Activated CD4-positive, alpha-beta T cell treated with anti-CD3 and anti-CD28 coated beads for 24 hours (primary cell): ENCODE measurements at regions not wholly inside any gene's neighbourhood (a gene's known extent, or its start where the extent isn't known, plus 50 kb on each side); places are given as distances from the start of the nearest gene placed in this dataset.
"Not testable (repeated sequence)": the region's sequence is repeated elsewhere in the genome, so short reads cannot be mapped to it uniquely, and the experiment has no call there.

ENCODE experiments used
- DNase-seq, 2 donors: peaks; one replicate each; pipeline ENCODE4 v3.0.0-alpha.2; 2020; ENCODE audit warnings: low read depth in 2 of 2

GRCh38 chr1:229920683-229921082, 146.4 kb upstream of the GALNT2 start:
- DNase-seq: no peak

- no peak for DNase-seq
Observed at GRCh38 chr1:229922249-229922648, 144.8 kb upstream of the GALNT2 start.

- no peak for DNase-seq
Observed at GRCh38 chr1:229924639-229925038, 142.4 kb upstream of the GALNT2 start.

GRCh38 chr1:229928767-229929166, 138.3 kb upstream of the GALNT2 start:
- no peak for DNase-seq

GRCh38 chr1:229931751-229932150, 135.3 kb upstream of the GALNT2 start:
- not testable (repeated sequence) for DNase-seq

- not testable (repeated sequence) for DNase-seq
Observed at GRCh38 chr1:229935157-229935556, 131.9 kb upstream of the GALNT2 start.

- DNase-seq: no peak
Observed at GRCh38 chr1:229938551-229938950, 128.5 kb upstream of the GALNT2 start.

GRCh38 chr1:229940684-229941083, 126.4 kb upstream of the GALNT2 start:
- no peak for DNase-seq

GRCh38 chr1:229941160-229941559, 125.9 kb upstream of the GALNT2 start:
- no peak for DNase-seq

GRCh38 chr1:229941831-229942230, 125.2 kb upstream of the GALNT2 start:
- DNase-seq: no peak

- no peak for DNase-seq
Observed at GRCh38 chr1:229942501-229942900, 124.5 kb upstream of the GALNT2 start.

- no peak for DNase-seq
Observed at GRCh38 chr1:229943148-229943714, 123.8 kb upstream of the GALNT2 start.

- DNase-seq: no peak
Observed at GRCh38 chr1:229943988-229944743, 122.9 kb upstream of the GALNT2 start.

- no peak for DNase-seq
Observed at GRCh38 chr1:229945795-229946194, 121.2 kb upstream of the GALNT2 start.

GRCh38 chr1:229947968-229948367, 119.1 kb upstream of the GALNT2 start:
- DNase-seq: no peak

GRCh38 chr1:229948438-229948837, 118.6 kb upstream of the GALNT2 start:
- no peak for DNase-seq

- DNase-seq: no peak
Observed at GRCh38 chr1:229949500-229949899, 117.5 kb upstream of the GALNT2 start.

GRCh38 chr1:229950020-229950419, 117.0 kb upstream of the GALNT2 start:
- DNase-seq: no peak

- no peak for DNase-seq
Observed at GRCh38 chr1:229950908-229951307, 116.1 kb upstream of the GALNT2 start.

GRCh38 chr1:229951856-229952534, 115.0 kb upstream of the GALNT2 start:
- DNase-seq: no peak

- DNase-seq: no peak
Observed at GRCh38 chr1:229952670-229953520, 114.1 kb upstream of the GALNT2 start.

GRCh38 chr1:229953736-229954326, 113.2 kb upstream of the GALNT2 start:
- DNase-seq: no peak
